H1 (cell line): ENCODE measurements at regions not wholly inside any gene's neighbourhood (a gene's known extent, or its start where the extent isn't known, plus 50 kb on each side); places are given as distances from the start of the nearest gene placed in this dataset.

Source experiments
- CTCF ChIA-PET: fragments of 300-600 bp; sonication (Branson Sonifier 250); formaldehyde crosslinking; loops from one replicate; lab custom pipeline; 2021; ENCODE audit not compliant: partially characterized antibody; lab: Charles Lee
- POLR2A ChIA-PET: fragments of 300-600 bp; sonication (Branson Sonifier 250); formaldehyde crosslinking; loops from one replicate; lab custom pipeline; 2021; ENCODE audit warnings: inconsistent platforms; ENCODE audit not compliant: partially characterized antibody; lab: Charles Lee
- DNase-seq, 2 experiments: peaks; one replicate each; pipeline versions ENCODE4 v3.0.0 to v3.0.0-alpha.2; 2010 to 2022; ENCODE audit warnings: low spot score in 2 of 2, low read depth in 1 of 2, mixed read lengths in 1 of 2
- FAIRE-seq: peaks from 2 replicates; lab custom pipeline; 2011; peaks lifted over from hg19 to GRCh38; lab: Jason Lieb, UNC
- H2AFZ ChIP-seq: 2 replicates; pipeline ENCODE4 v1.8.1; 2012; ENCODE audit warnings: low read length, inconsistent platforms
- H2AK5ac ChIP-seq: 2 replicates; pipeline ENCODE4 v1.6.1; 2013; ENCODE audit warnings: low read depth, low read length
- H2BK120ac ChIP-seq: replicated peaks from 2 replicates; pipeline ENCODE3; 2013; ENCODE audit warnings: low read depth, low read length, inconsistent platforms
- H2BK12ac ChIP-seq: 2 replicates; pipeline ENCODE4 v1.6.1; 2013; ENCODE audit warnings: low read depth, low read length
- H2BK15ac ChIP-seq: 2 replicates; pipeline ENCODE4 v1.6.1; 2013; ENCODE audit warnings: low read length
- H2BK20ac ChIP-seq: 2 replicates; pipeline ENCODE4 v1.6.1; 2013; ENCODE audit warnings: low read length
- H2BK5ac ChIP-seq: 2 replicates; pipeline ENCODE4 v1.6.1; 2013; ENCODE audit warnings: low read depth, low read length
- H3K14ac ChIP-seq: 2 replicates; pipeline ENCODE4 v1.6.1; 2013; ENCODE audit warnings: inconsistent platforms; ENCODE audit not compliant: insufficient read length
- H3K18ac ChIP-seq: 2 replicates; pipeline ENCODE4 v1.6.1; 2013; ENCODE audit warnings: low read length; ENCODE audit errors: extremely low read depth
- H3K23ac ChIP-seq: 2 replicates; pipeline ENCODE4 v1.6.1; 2013; ENCODE audit warnings: inconsistent platforms; ENCODE audit not compliant: insufficient read length
- H3K23me2 ChIP-seq: 2 replicates; pipeline ENCODE4 v1.6.1; 2013; ENCODE audit warnings: low read depth, low read length
- H3K27ac ChIP-seq: 2 replicates; pipeline ENCODE4 v1.6.1; 2011; ENCODE audit warnings: low read depth, low read length, inconsistent platforms
- H3K27me3 ChIP-seq, 4 experiments: replicated peaks in 1 of 4; 1 replicate in 1 of 4; 2 replicates in 3 of 4; pipeline versions ENCODE4 v1.6.1 to v1.8.1; 2011 to 2013; ENCODE audit warnings: low read length in 3 of 4, mild to moderate bottlenecking in 3 of 4, inconsistent platforms in 2 of 4, mixed read lengths in 2 of 4, moderate library complexity in 1 of 4; ENCODE audit not compliant: control insufficient read depth in 3 of 4, insufficient read depth in 3 of 4; ENCODE audit errors: extremely low read depth in 1 of 4
- H3K36me3 ChIP-seq, 4 experiments: 2 replicates each; pipeline versions ENCODE4 v1.6.1 to v1.8.1; 2011 to 2013; ENCODE audit warnings: mild to moderate bottlenecking in 4 of 4, low read length in 3 of 4, moderate library complexity in 2 of 4, control low read depth in 1 of 4, inconsistent platforms in 1 of 4; ENCODE audit not compliant: insufficient read depth in 4 of 4, control insufficient read depth in 2 of 4
- H3K4ac ChIP-seq: replicated peaks from 2 replicates; pipeline ENCODE3; 2013; ENCODE audit warnings: low read length, low read depth, mixed read lengths, inconsistent platforms; ENCODE audit not compliant: insufficient read length
- H3K4me1 ChIP-seq, 4 experiments: replicated peaks in 1 of 4; 1 replicate in 1 of 4; 2 replicates in 3 of 4; pipeline versions ENCODE4 v1.6.1 to v1.8.1; 2011 to 2013; ENCODE audit warnings: low read length in 3 of 4, inconsistent platforms in 2 of 4, mixed read lengths in 1 of 4; ENCODE audit not compliant: insufficient read depth in 4 of 4, control insufficient read depth in 3 of 4
- H3K4me2 ChIP-seq, 2 experiments: 2 replicates each; pipeline versions ENCODE4 v1.6.1 to v1.8.1; 2011 to 2013; ENCODE audit warnings: low read depth in 2 of 2, low read length in 2 of 2, control low read depth in 1 of 2, inconsistent platforms in 1 of 2, mild to moderate bottlenecking in 1 of 2; ENCODE audit not compliant: insufficient read depth in 1 of 2
- H3K4me3 ChIP-seq, 4 experiments: fragments of 200-600, 300-600 bp in 1 of 4; sonication (generic), shearing (Covaris generic), sonication (Bioruptor Twin) in 1 of 4; 2 replicates each; pipeline versions ENCODE4 v1.5.1 to v1.8.1; 2011 to 2016; ENCODE audit warnings: low read length in 4 of 4, low read depth in 3 of 4, control low read depth in 2 of 4, inconsistent platforms in 2 of 4, mild to moderate bottlenecking in 2 of 4, mixed read lengths in 1 of 4, moderate library complexity in 1 of 4; ENCODE audit not compliant: insufficient read depth in 2 of 4; ENCODE audit errors: extremely low read depth in 1 of 4
- H3K56ac ChIP-seq: replicated peaks from 2 replicates; pipeline ENCODE3; 2013; ENCODE audit warnings: low read depth, mild to moderate bottlenecking, mixed read lengths, low read length, inconsistent platforms; ENCODE audit not compliant: insufficient read length
- H3K79me1 ChIP-seq: 2 replicates; pipeline ENCODE4 v1.6.1; 2013; ENCODE audit warnings: low read depth, low read length, control low read depth
- H3K79me2 ChIP-seq, 2 experiments: 2 replicates each; pipeline versions ENCODE4 v1.6.1 to v1.8.1; 2012 to 2013; ENCODE audit warnings: low read length in 2 of 2, mild to moderate bottlenecking in 2 of 2, inconsistent platforms in 1 of 2; ENCODE audit not compliant: insufficient read depth in 2 of 2, control insufficient read depth in 1 of 2
- H3K9ac ChIP-seq, 4 experiments: replicated peaks in 1 of 4; 1 replicate in 1 of 4; 2 replicates in 3 of 4; pipeline versions ENCODE4 v1.6.1 to v1.8.1; 2011 to 2013; ENCODE audit warnings: low read depth in 3 of 4, low read length in 3 of 4, control low read depth in 2 of 4, mild to moderate bottlenecking in 2 of 4, moderate library complexity in 2 of 4, inconsistent platforms in 1 of 4; ENCODE audit errors: extremely low read depth in 1 of 4
- H3K9me3 ChIP-seq, 2 experiments: 2 replicates each; pipeline versions ENCODE4 v1.6.1 to v1.8.1; 2012 to 2013; ENCODE audit warnings: mild to moderate bottlenecking in 2 of 2, moderate library complexity in 2 of 2, control low read depth in 1 of 2, inconsistent platforms in 1 of 2, low read depth in 1 of 2, low read length in 1 of 2, mixed read lengths in 1 of 2; ENCODE audit not compliant: insufficient read depth in 2 of 2
- H4K20me1 ChIP-seq, 2 experiments: replicated peaks in 1 of 2; 2 replicates each; pipeline versions ENCODE3 to v1.8.1; 2011 to 2013; ENCODE audit warnings: inconsistent platforms in 2 of 2, low read length in 2 of 2, mild to moderate bottlenecking in 1 of 2; ENCODE audit not compliant: insufficient read depth in 2 of 2, control insufficient read depth in 1 of 2
- H4K5ac ChIP-seq: 2 replicates; pipeline ENCODE4 v1.6.1; 2013; ENCODE audit warnings: low read length, low read depth, mixed read lengths, inconsistent platforms; ENCODE audit not compliant: insufficient read length
- H4K8ac ChIP-seq: 2 replicates; pipeline ENCODE4 v1.8.0; 2013; ENCODE audit warnings: mild to moderate bottlenecking, moderate library complexity, low read length, inconsistent platforms; ENCODE audit not compliant: insufficient read depth; ENCODE audit errors: extremely low read depth
- H4K91ac ChIP-seq: replicated peaks from 2 replicates; pipeline ENCODE3; 2013; ENCODE audit warnings: low read length, mixed read lengths, inconsistent platforms; ENCODE audit not compliant: insufficient read length
- EZH2 ChIP-seq: fragments of 200-600 bp; sonication (generic); IDR thresholded peaks from 2 replicates; pipeline ENCODE4 v1.7.1; 2012; ENCODE audit warnings: low read depth, mild to moderate bottlenecking, moderate library complexity, low read length, inconsistent platforms; ENCODE audit not compliant: severe bottlenecking
- FOSL1 ChIP-seq: IDR thresholded peaks from 2 replicates; pipeline ENCODE4 v1.6.1; 2011; ENCODE audit warnings: mild to moderate bottlenecking, low read depth, low read length, moderate library complexity; ENCODE audit not compliant: insufficient read depth
- JUN ChIP-seq: IDR thresholded peaks from 2 replicates; pipeline ENCODE4 v1.6.1; 2011; ENCODE audit warnings: low read depth, mild to moderate bottlenecking, improper control_type of control experiment, low read length
- KDM4A ChIP-seq: IDR thresholded peaks from one replicate; pipeline ENCODE4 v1.7.1; 2012; ENCODE audit warnings: low read depth, mild to moderate bottlenecking, moderate library complexity, low read length, inconsistent platforms; ENCODE audit not compliant: severe bottlenecking
- NANOG ChIP-seq: IDR thresholded peaks from 2 replicates; pipeline ENCODE4 v1.6.1; 2011; ENCODE audit warnings: low read length, low read depth, mild to moderate bottlenecking, inconsistent platforms; ENCODE audit not compliant: insufficient read depth, poor library complexity, severe bottlenecking
- SAP30 ChIP-seq: fragments of 300-600 bp; sonication (generic); IDR thresholded peaks from 2 replicates; pipeline ENCODE4 v1.7.1; 2012; ENCODE audit warnings: low read length, moderate library complexity, mild to moderate bottlenecking, inconsistent platforms; ENCODE audit not compliant: insufficient read depth, insufficient replicate concordance
- SUZ12 ChIP-seq: fragments of 200-600 bp; sonication (generic); IDR thresholded peaks from 2 replicates; pipeline ENCODE4 v1.6.1; 2012; ENCODE audit warnings: mild to moderate bottlenecking, inconsistent platforms, low read length, moderate library complexity, mixed read lengths
- TCF12 ChIP-seq: IDR thresholded peaks from 2 replicates; pipeline ENCODE4 v1.6.1; 2011; ENCODE audit warnings: low read depth, mild to moderate bottlenecking, low read length
- TEAD4 ChIP-seq: IDR thresholded peaks from 2 replicates; pipeline ENCODE4 v1.6.1; 2012; ENCODE audit warnings: low read depth, low read length, inconsistent platforms, mixed read lengths
- YY1 ChIP-seq: IDR thresholded peaks from 2 replicates; pipeline ENCODE4 v1.6.1; 2011; ENCODE audit warnings: low read depth, mild to moderate bottlenecking, low read length
- WGBS, 2 experiments: shearing (Covaris generic) in 1 of 2; methylation state at CpG; one replicate each; pipeline versions ENCODE4 v1.1.6 to v1.1.7; 2013 to 2015; ENCODE audit warnings: low lambda C conversion rate in 2 of 2, mixed read lengths in 2 of 2, inconsistent platforms in 1 of 2, low coverage in 1 of 2, missing lambda C conversion rate in 1 of 2; ENCODE audit not compliant: insufficient replicate concordance in 2 of 2, insufficient coverage in 1 of 2, insufficient read length in 1 of 2; ENCODE audit errors: extremely low coverage in 1 of 2, missing lambda C conversion rate in 1 of 2; 5-methylcytosine and 5-hydroxymethylcytosine counted together
- TF ChIP-seq, protein P1 (sequence below): IDR thresholded peaks from 2 replicates; pipeline ENCODE4 v1.6.1; 2012; ENCODE audit warnings: low read length, inconsistent platforms
- TF ChIP-seq, protein P2 (sequence below): IDR thresholded peaks from 2 replicates; pipeline ENCODE4 v1.6.1; 2011; ENCODE audit warnings: low read length, improper control_type of control experiment

DNA sequence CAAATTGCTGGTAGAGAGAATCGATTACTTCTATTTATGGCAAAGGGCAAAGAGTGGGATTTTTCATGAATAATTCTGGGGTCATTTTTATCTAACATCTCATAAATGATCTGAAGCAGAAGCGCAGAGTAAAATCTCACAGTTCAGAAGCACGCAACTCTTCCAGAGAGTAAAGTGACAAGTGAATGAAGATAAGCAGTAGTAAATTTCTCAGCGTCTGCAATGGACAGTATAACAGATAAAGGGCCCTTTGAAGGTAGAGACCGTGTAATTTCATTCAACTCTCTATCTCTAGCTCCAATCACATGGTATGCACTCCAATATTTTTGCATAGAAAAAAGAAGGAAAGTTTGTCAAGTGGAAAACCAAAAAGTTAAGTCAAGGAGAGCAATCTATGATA, 521.1 kb upstream of the NECTIN3 start:
- 93% methylated on average over 5 of the region's 5 CpGs; no CpG with 5 or more reads in 1 of the 2 experiments for WGBS, 2 experiments
- Histone ChIP-seq H3K23ac (no peak overlapping the region), H3K4me1 (no peaks in the 10 kb centered on the region), H2AK5ac (no peak overlapping the region), H2BK120ac (no peak overlapping the region), H2BK15ac (no peak overlapping the region), H4K20me1 (no peaks in the 10 kb centered on the region), H3K23me2 (no peaks in the 10 kb centered on the region), H3K9ac (no peak overlapping the region), H2BK12ac (no peak overlapping the region), H4K5ac (no peak overlapping the region), H4K8ac (no peak overlapping the region), H3K79me1 (no peaks in the 10 kb centered on the region), H2BK20ac (no peak overlapping the region), H3K4me3 (no peak overlapping the region), H2AFZ (no peak overlapping the region), H3K4ac (no peak overlapping the region), H3K4me2 (no peak overlapping the region), H3K56ac (no peak overlapping the region), H3K18ac (no peak overlapping the region), H3K27ac (no peak overlapping the region), H3K36me3 (no peaks in the 10 kb centered on the region), H3K9me3 (no peaks in the 10 kb centered on the region), H2BK5ac (no peak overlapping the region), H3K27me3 (peaks cover 0 to 1% (median 0%) of the 10 kb centered on the region in 4 experiments; a peak in 1 of 7 replicates), H3K79me2 (no peaks in the 10 kb centered on the region), H3K14ac (no peak overlapping the region), H4K91ac (no peak overlapping the region)
- ChIA-PET CTCF (interaction anchor here (1.2 kb wide), 1 partner anchor 8 kb away, joined by 4 read pairs; no protein-coding TSS in a partner anchor), POLR2A (no interaction called here)
- FAIRE-seq = no peak
- DNase-seq = no peak
- TF ChIP-seq EZH2 = no peak
- no peak for TF ChIP-seq JUN
- TF ChIP-seq, protein P1, sequence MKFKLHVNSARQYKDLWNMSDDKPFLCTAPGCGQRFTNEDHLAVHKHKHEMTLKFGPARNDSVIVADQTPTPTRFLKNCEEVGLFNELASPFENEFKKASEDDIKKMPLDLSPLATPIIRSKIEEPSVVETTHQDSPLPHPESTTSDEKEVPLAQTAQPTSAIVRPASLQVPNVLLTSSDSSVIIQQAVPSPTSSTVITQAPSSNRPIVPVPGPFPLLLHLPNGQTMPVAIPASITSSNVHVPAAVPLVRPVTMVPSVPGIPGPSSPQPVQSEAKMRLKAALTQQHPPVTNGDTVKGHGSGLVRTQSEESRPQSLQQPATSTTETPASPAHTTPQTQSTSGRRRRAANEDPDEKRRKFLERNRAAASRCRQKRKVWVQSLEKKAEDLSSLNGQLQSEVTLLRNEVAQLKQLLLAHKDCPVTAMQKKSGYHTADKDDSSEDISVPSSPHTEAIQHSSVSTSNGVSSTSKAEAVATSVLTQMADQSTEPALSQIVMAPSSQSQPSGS = no peak
- no peak for TF ChIP-seq TCF12
- no peak for TF ChIP-seq SUZ12
- TF ChIP-seq, protein P2, sequence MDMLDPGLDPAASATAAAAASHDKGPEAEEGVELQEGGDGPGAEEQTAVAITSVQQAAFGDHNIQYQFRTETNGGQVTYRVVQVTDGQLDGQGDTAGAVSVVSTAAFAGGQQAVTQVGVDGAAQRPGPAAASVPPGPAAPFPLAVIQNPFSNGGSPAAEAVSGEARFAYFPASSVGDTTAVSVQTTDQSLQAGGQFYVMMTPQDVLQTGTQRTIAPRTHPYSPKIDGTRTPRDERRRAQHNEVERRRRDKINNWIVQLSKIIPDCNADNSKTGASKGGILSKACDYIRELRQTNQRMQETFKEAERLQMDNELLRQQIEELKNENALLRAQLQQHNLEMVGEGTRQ = no peak
- TF ChIP-seq SAP30 = no peak
- no peak for TF ChIP-seq FOSL1
- no peak for TF ChIP-seq KDM4A
- no peak for TF ChIP-seq TEAD4
- no peak for TF ChIP-seq NANOG
- TF ChIP-seq YY1 = no peak
